Mesenchymal stem cell (in vitro differentiated cells and primary cell): ENCODE measurements at regions not wholly inside any gene's neighbourhood (a gene's known extent, or its start where the extent isn't known, plus 50 kb on each side); places are given as distances from the start of the nearest gene placed in this dataset.

ENCODE experiments used
- DNase-seq: peaks from one replicate; pipeline ENCODE4 v3.0.0-alpha.2; 2013
- H2AFZ ChIP-seq: one replicate; pipeline ENCODE4 v1.6.1; 2013; ENCODE audit warnings: low read depth, mild to moderate bottlenecking, control low read depth, inconsistent platforms, low read length, moderate library complexity
- H2AK5ac ChIP-seq: 2 replicates; pipeline ENCODE4 v1.6.1; 2013; ENCODE audit warnings: low read length, moderate library complexity, mild to moderate bottlenecking, inconsistent platforms; ENCODE audit not compliant: severe bottlenecking
- H2BK120ac ChIP-seq: one replicate; pipeline ENCODE4 v1.6.1; 2013; ENCODE audit warnings: low read depth, mild to moderate bottlenecking, inconsistent platforms, low read length, moderate library complexity
- H2BK12ac ChIP-seq, 2 experiments: one replicate each; pipeline ENCODE4 v1.6.1; 2013; ENCODE audit warnings: inconsistent platforms in 2 of 2, low read length in 2 of 2, mild to moderate bottlenecking in 2 of 2, moderate library complexity in 2 of 2, control low read depth in 1 of 2
- H2BK15ac ChIP-seq: one replicate; pipeline ENCODE4 v1.6.1; 2013; ENCODE audit warnings: mild to moderate bottlenecking, low read depth, inconsistent platforms; ENCODE audit not compliant: poor library complexity, severe bottlenecking
- H2BK5ac ChIP-seq: 2 replicates; pipeline ENCODE4 v1.6.1; 2013; ENCODE audit warnings: low read depth, mild to moderate bottlenecking, low read length, control low read depth, inconsistent platforms; ENCODE audit not compliant: poor library complexity, severe bottlenecking
- H3K14ac ChIP-seq, 2 experiments: one replicate each; pipeline ENCODE4 v1.6.1; 2013; ENCODE audit warnings: inconsistent platforms in 2 of 2, low read length in 2 of 2, control low read depth in 1 of 2, mild to moderate bottlenecking in 1 of 2, moderate library complexity in 1 of 2
- H3K18ac ChIP-seq, 2 experiments: one replicate each; pipeline ENCODE4 v1.6.1; 2013; ENCODE audit warnings: inconsistent platforms in 2 of 2, low read length in 2 of 2, control low read depth in 1 of 2, low read depth in 1 of 2, mild to moderate bottlenecking in 1 of 2
- H3K23ac ChIP-seq, 2 experiments: one replicate each; pipeline ENCODE4 v1.6.1; 2013; ENCODE audit warnings: inconsistent platforms in 2 of 2, low read length in 2 of 2, mild to moderate bottlenecking in 2 of 2, moderate library complexity in 2 of 2, control low read depth in 1 of 2
- H3K27ac ChIP-seq: 2 replicates; pipeline ENCODE4 v1.5.1; 2013; ENCODE audit warnings: mild to moderate bottlenecking, moderate library complexity, low read length, control low read depth, inconsistent platforms; ENCODE audit not compliant: poor library complexity, severe bottlenecking
- H3K27me3 ChIP-seq, 2 experiments: 2 replicates each; pipeline versions ENCODE4 v1.6.1 to v1.7.0; 2013; ENCODE audit warnings: low read length in 2 of 2, mild to moderate bottlenecking in 2 of 2, moderate library complexity in 2 of 2, control low read depth in 1 of 2, inconsistent platforms in 1 of 2; ENCODE audit not compliant: control insufficient read depth in 1 of 2, insufficient read depth in 1 of 2
- H3K36me3 ChIP-seq, 2 experiments: 2 replicates each; pipeline versions ENCODE4 v1.6.1 to v1.7.0; 2013; ENCODE audit warnings: low read length in 2 of 2, control low read depth in 1 of 2, inconsistent platforms in 1 of 2, low read depth in 1 of 2, mild to moderate bottlenecking in 1 of 2; ENCODE audit not compliant: insufficient read depth in 2 of 2, control insufficient read depth in 1 of 2
- H3K4ac ChIP-seq, 2 experiments: one replicate each; pipeline ENCODE4 v1.6.1; 2013; ENCODE audit warnings: inconsistent platforms in 2 of 2, low read length in 2 of 2, mild to moderate bottlenecking in 2 of 2, moderate library complexity in 2 of 2, control low read depth in 1 of 2, low read depth in 1 of 2
- H3K4me1 ChIP-seq: 2 replicates; pipeline ENCODE4 v1.6.1; 2013; ENCODE audit warnings: low read depth, low read length, control low read depth; ENCODE audit not compliant: control insufficient read depth, insufficient read depth
- H3K4me2 ChIP-seq: 2 replicates; pipeline ENCODE4 v1.6.1; 2013; ENCODE audit warnings: low read length, mild to moderate bottlenecking, inconsistent platforms; ENCODE audit not compliant: poor library complexity, severe bottlenecking
- H3K4me3 ChIP-seq, 2 experiments: 2 replicates each; pipeline versions ENCODE4 v1.5.1 to v1.7.0; 2013; ENCODE audit warnings: low read length in 2 of 2, mild to moderate bottlenecking in 2 of 2, control low read depth in 1 of 2, low read depth in 1 of 2; ENCODE audit not compliant: insufficient read depth in 1 of 2
- H3K79me1 ChIP-seq: replicated peaks from 2 replicates; pipeline ENCODE4 v1.6.1; 2013; ENCODE audit warnings: mild to moderate bottlenecking, control low read depth, low read length, inconsistent platforms; ENCODE audit not compliant: poor library complexity, severe bottlenecking
- H3K9ac ChIP-seq: 2 replicates; pipeline ENCODE4 v1.7.0; 2013; ENCODE audit warnings: mild to moderate bottlenecking, low read length, moderate library complexity
- H3K9me3 ChIP-seq: 2 replicates; pipeline ENCODE4 v1.7.0; 2013; ENCODE audit warnings: mild to moderate bottlenecking, low read length; ENCODE audit not compliant: control insufficient read depth
- H4K8ac ChIP-seq: one replicate; pipeline ENCODE4 v1.6.1; 2013; ENCODE audit warnings: inconsistent platforms, mild to moderate bottlenecking, low read length, moderate library complexity
- H4K91ac ChIP-seq: one replicate; pipeline ENCODE4 v1.6.1; 2013; ENCODE audit warnings: mild to moderate bottlenecking, low read length, inconsistent platforms
- WGBS: methylation state at CpG from one replicate; pipeline ENCODE4 v1.1.7; 2013; ENCODE audit warnings: mixed read lengths; 5-methylcytosine and 5-hydroxymethylcytosine counted together

DNA sequence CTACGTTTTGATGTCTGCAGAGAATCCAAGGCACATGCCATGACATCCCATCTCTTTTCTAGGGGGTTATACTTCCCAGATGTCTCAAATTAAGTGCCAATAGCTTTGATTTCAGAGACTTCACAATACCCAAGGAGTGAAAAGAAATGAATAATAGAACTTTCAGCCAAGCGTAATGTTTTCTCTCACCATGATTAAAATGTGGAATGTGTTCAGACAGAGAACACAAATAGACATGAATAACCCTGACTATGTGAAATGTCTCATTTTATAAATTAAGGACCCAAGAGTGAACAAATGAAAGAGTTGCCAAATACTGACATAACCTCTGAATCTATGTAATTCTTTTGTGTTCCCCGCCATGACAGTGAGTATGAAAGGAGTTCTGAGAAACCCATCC lies 123.6 kb upstream of the GAP43 start:
- Histone ChIP-seq H4K91ac (no peak overlapping the region), H3K9ac (no peak overlapping the region), H3K79me1 (no peaks in the 10 kb centered on the region), H3K14ac (no peak overlapping the region), H3K4ac (no peak overlapping the region), H3K27ac (no peak overlapping the region), H3K4me3 (no peak overlapping the region), H3K9me3 (peaks cover 4% of the 10 kb centered on the region), H3K4me2 (no peak overlapping the region), H2BK5ac (no peak overlapping the region), H2BK15ac (no peak overlapping the region), H3K18ac (no peak overlapping the region), H2AFZ (no peak overlapping the region), H3K27me3 (peaks cover 0 to 3% of the 10 kb centered on the region in 2 experiments), H2BK120ac (no peak overlapping the region), H3K23ac (no peak overlapping the region), H2BK12ac (no peak overlapping the region), H3K36me3 (no peaks in the 10 kb centered on the region), H3K4me1 (no peaks in the 10 kb centered on the region), H2AK5ac (no peak overlapping the region), H4K8ac (no peak overlapping the region)
- 93% methylated on average over 2 of the region's 3 CpGs for WGBS
- DNase-seq, result no peak

DNA sequence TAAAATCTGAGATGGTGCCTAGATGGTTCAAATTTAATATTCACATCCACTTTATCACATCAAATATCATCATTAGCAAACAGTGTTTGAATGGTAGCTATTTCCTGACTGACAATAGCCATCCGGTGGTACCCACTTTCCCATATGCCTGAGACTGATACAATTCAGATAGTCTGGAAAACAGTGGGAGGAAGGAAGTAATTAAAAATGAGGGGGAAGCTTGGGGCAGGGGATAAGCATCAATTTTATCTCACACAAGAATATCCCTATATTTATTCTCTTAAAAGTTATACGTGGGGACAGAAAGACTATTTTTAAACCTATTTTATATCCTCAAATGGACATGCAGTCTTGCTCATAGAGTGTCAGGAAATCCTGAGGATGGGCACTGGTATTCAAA lies 122.5 kb upstream of the GAP43 start:
- no peak overlapping the region for H2BK12ac ChIP-seq
- no peak overlapping the region for H3K4me2 ChIP-seq
- no CpG with 5 or more reads among the region's 2 CpGs for WGBS
- no peaks in the 10 kb centered on the region for H3K4me1 ChIP-seq
- H2AK5ac ChIP-seq, result no peak overlapping the region
- H3K4ac ChIP-seq, result no peak overlapping the region
- no peak overlapping the region for H3K9ac ChIP-seq
- no peak overlapping the region for H3K18ac ChIP-seq
- H3K27me3 ChIP-seq, result peaks cover 0 to 3% of the 10 kb centered on the region in 2 experiments
- H2BK120ac ChIP-seq, result no peak overlapping the region
- H4K91ac ChIP-seq, result no peak overlapping the region
- no peak for DNase-seq
- no peak overlapping the region for H4K8ac ChIP-seq
- no peak overlapping the region for H3K14ac ChIP-seq
- no peaks in the 10 kb centered on the region for H3K36me3 ChIP-seq
- H3K79me1 ChIP-seq, result no peaks in the 10 kb centered on the region
- H3K23ac ChIP-seq, result no peak overlapping the region
- no peak overlapping the region for H2BK15ac ChIP-seq
- H3K9me3 ChIP-seq, result no peaks in the 10 kb centered on the region
- H2BK5ac ChIP-seq, result no peak overlapping the region
- H3K27ac ChIP-seq, result no peak overlapping the region
- H3K4me3 ChIP-seq, result no peak overlapping the region
- H2AFZ ChIP-seq, result no peak overlapping the region

DNA sequence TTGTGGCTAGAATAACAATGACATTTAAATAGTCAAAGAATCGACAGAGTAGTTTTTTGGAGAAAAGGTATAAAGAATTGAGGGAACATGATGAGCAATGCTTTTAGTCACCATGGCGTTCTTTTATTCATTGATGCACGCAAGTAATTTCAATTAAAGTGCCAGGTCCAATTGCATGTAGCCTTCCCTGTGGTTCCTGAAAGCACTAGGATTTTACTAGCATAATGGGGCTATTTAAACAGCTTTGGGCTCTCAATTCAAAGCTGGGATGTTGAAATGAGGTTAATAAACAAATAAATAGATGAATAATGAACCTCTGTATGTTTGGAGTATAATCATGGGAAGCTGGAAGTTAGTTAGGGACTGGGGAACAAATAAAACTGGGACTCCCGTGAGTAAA lies 121.2 kb upstream of the GAP43 start:
- H4K91ac ChIP-seq, result no peak overlapping the region
- no peak overlapping the region for H2BK12ac ChIP-seq
- H3K4me2 ChIP-seq, result no peak overlapping the region
- H3K4me3 ChIP-seq, result no peak overlapping the region
- H2BK15ac ChIP-seq, result no peak overlapping the region
- H3K9me3 ChIP-seq, result peaks cover 5% of the 10 kb centered on the region
- no peaks in the 10 kb centered on the region for H3K79me1 ChIP-seq
- H3K27me3 ChIP-seq, result peaks cover 0 to 3% of the 10 kb centered on the region in 2 experiments
- H3K18ac ChIP-seq, result no peak overlapping the region
- no peak overlapping the region for H2BK5ac ChIP-seq
- no peak overlapping the region for H4K8ac ChIP-seq
- no peak overlapping the region for H3K9ac ChIP-seq
- H3K4ac ChIP-seq, result no peak overlapping the region
- H3K4me1 ChIP-seq, result no peaks in the 10 kb centered on the region
- H3K36me3 ChIP-seq, result no peaks in the 10 kb centered on the region
- no peak for DNase-seq
- no peak overlapping the region for H2BK120ac ChIP-seq
- no peak overlapping the region for H3K27ac ChIP-seq
- 95% methylated on average over 3 of the region's 4 CpGs for WGBS
- H3K23ac ChIP-seq, result no peak overlapping the region
- no peak overlapping the region for H2AK5ac ChIP-seq
- H2AFZ ChIP-seq, result no peak overlapping the region
- no peak overlapping the region for H3K14ac ChIP-seq

DNA sequence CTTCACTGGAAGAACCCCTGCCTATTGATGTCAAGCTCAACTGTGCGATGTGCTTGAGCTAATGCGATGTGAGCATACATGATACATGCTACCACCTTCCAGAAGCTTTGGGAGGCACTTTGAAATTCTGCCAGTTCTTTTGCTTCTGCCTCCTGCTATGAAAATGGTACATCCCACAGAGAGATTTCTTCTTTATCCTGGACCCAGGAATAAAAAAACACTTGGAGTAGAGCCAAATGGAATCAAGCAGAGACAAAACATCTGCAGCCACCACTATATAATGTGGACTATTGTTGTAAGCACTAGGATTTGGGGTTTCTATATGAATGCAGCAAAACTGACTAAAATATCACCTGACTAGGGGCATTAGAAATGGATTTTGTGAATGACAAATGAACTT lies 119.9 kb upstream of the GAP43 start:
- Histone ChIP-seq H3K4me3 (no peak overlapping the region), H4K91ac (no peak overlapping the region), H3K4me1 (no peaks in the 10 kb centered on the region), H2AK5ac (no peak overlapping the region), H2AFZ (no peak overlapping the region), H4K8ac (no peak overlapping the region), H3K9me3 (peaks cover 7% of the 10 kb centered on the region), H3K14ac (no peak overlapping the region), H3K27ac (no peak overlapping the region), H3K4ac (no peak overlapping the region), H3K4me2 (no peak overlapping the region), H3K79me1 (no peaks in the 10 kb centered on the region), H3K23ac (no peak overlapping the region), H3K27me3 (peaks cover 0 to 3% of the 10 kb centered on the region in 2 experiments), H2BK120ac (no peak overlapping the region), H2BK5ac (no peak overlapping the region), H3K18ac (no peak overlapping the region), H3K36me3 (no peaks in the 10 kb centered on the region), H2BK12ac (no peak overlapping the region), H3K9ac (no peak overlapping the region), H2BK15ac (no peak overlapping the region)
- 90% methylated on average over 2 of the region's 2 CpGs for WGBS
- no peak for DNase-seq
